ENCODE measurements at regions not wholly inside any gene's neighbourhood (a gene's known extent, or its start where the extent isn't known, plus 50 kb on each side); places are given as distances from the start of the nearest gene placed in this dataset.
"Not testable (repeated sequence)": the region's sequence is repeated elsewhere in the genome, so short reads cannot be mapped to it uniquely, and the experiment has no call there.

GRCh38 chr7:148472406-148472805 lies 118.2 kb upstream of the C7orf33 start:
- no peak for DNase-seq (ENCODE audit: low spot score)

- DNase-seq (ENCODE audit: low spot score) = no peak
These were observed 116.7 kb upstream of the C7orf33 start for GRCh38 chr7:148473703-148474480.

GRCh38 chr7:148474481-148475025 lies 116.0 kb upstream of the C7orf33 start:
- DNase-seq (ENCODE audit: low spot score) = no peak

GRCh38 chr7:148478551-148478950 lies 112.0 kb upstream of the C7orf33 start:
- no peak for DNase-seq (ENCODE audit: low spot score)

GRCh38 chr7:148480479-148481146 lies 110.0 kb upstream of the C7orf33 start:
- DNase-seq (ENCODE audit: low spot score) = no peak

GRCh38 chr7:148481147-148481526 lies 109.4 kb upstream of the C7orf33 start:
- DNase-seq (ENCODE audit: low spot score) = no peak

GRCh38 chr7:148481971-148482626 lies 108.5 kb upstream of the C7orf33 start:
- DNase-seq (ENCODE audit: low spot score) = no peak

- DNase-seq (ENCODE audit: low spot score) = no peak
These were observed 106.9 kb upstream of the C7orf33 start for GRCh38 chr7:148483515-148484308.

GRCh38 chr7:148484486-148484885 lies 106.1 kb upstream of the C7orf33 start:
- no peak for DNase-seq (ENCODE audit: low spot score)

- no peak for DNase-seq (ENCODE audit: low spot score)
These were observed 104.9 kb upstream of the C7orf33 start for GRCh38 chr7:148485618-148486017.

GRCh38 chr7:148486937-148487336 lies 103.6 kb upstream of the C7orf33 start:
- no peak for DNase-seq (ENCODE audit: low spot score)

GRCh38 chr7:148487912-148488311 lies 102.7 kb upstream of the C7orf33 start:
- DNase-seq (ENCODE audit: low spot score) = no peak

GRCh38 chr7:148489678-148490077 lies 100.9 kb upstream of the C7orf33 start:
- no peak for DNase-seq (ENCODE audit: low spot score)

GRCh38 chr7:148492157-148492860 lies 98.3 kb upstream of the C7orf33 start:
- DNase-seq (ENCODE audit: low spot score) = no peak

- DNase-seq (ENCODE audit: low spot score) = no peak
These were observed 95.0 kb upstream of the C7orf33 start for GRCh38 chr7:148495605-148496004.

- DNase-seq (ENCODE audit: low spot score) = no peak
These were observed 89.6 kb upstream of the C7orf33 start for GRCh38 chr7:148500978-148501377.

GRCh38 chr7:148503900-148504487 lies 86.6 kb upstream of the C7orf33 start:
- DNase-seq (ENCODE audit: low spot score) = no peak

- no peak for DNase-seq (ENCODE audit: low spot score)
These were observed 84.8 kb upstream of the C7orf33 start for GRCh38 chr7:148505645-148506375.

GRCh38 chr7:148507064-148507573 lies 83.4 kb upstream of the C7orf33 start:
- DNase-seq (ENCODE audit: low spot score) = not testable (repeated sequence)

GRCh38 chr7:148507787-148508186 lies 82.8 kb upstream of the C7orf33 start:
- DNase-seq (ENCODE audit: low spot score) = no peak
